ENCODE measurements at regions not wholly inside any gene's neighbourhood (a gene's known extent, or its start where the extent isn't known, plus 50 kb on each side); places are given as distances from the start of the nearest gene placed in this dataset.

DNA sequence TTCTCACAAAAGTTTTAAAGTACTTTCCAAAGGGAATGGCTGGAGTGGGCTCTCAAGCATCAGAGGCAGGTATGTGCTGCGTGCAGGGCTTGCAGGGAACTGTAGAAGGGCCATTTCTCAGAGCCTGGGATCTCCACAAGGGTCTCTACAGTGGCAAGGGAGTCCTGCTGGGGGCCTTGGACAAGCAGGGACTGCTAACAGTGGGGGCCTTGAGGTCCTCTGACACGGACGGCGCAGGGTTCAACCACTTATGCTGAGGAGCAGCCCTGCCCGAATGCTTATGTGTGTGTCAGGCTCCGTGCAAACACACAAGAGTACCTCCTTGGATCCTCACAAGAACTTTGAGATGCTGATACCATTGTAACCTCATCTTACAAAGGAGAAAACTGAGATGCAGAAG is 342.1 kb upstream of the COBL start:
- TF ChIP-seq GATA2 (IDR thresholded peaks at IDR 0.05; ENCODE audit: low read depth, low read length) (no peak), GATA3 (IDR thresholded peaks at IDR 0.05; ENCODE audit: low read depth, low read length) (no peak)
